Fibroblast of the aortic adventitia (primary cell): ENCODE measurements at regions not wholly inside any gene's neighbourhood (a gene's known extent, or its start where the extent isn't known, plus 50 kb on each side); places are given as distances from the start of the nearest gene placed in this dataset.

Source experiments
- DNase-seq: peaks from one replicate; pipeline ENCODE4 v3.0.0-alpha.2; 2010; ENCODE audit warnings: low read depth
- H3K4me3 ChIP-seq: 2 replicates; pipeline ENCODE4 v1.5.1; 2011; ENCODE audit warnings: low read depth, mild to moderate bottlenecking, control low read depth, low read length, moderate library complexity
- TF ChIP-seq, protein P1 (sequence below): IDR thresholded peaks from 2 replicates; pipeline ENCODE4 v1.5.1; 2011; ENCODE audit warnings: mild to moderate bottlenecking, low read length, control low read depth, inconsistent platforms; ENCODE audit not compliant: insufficient read depth

DNA sequence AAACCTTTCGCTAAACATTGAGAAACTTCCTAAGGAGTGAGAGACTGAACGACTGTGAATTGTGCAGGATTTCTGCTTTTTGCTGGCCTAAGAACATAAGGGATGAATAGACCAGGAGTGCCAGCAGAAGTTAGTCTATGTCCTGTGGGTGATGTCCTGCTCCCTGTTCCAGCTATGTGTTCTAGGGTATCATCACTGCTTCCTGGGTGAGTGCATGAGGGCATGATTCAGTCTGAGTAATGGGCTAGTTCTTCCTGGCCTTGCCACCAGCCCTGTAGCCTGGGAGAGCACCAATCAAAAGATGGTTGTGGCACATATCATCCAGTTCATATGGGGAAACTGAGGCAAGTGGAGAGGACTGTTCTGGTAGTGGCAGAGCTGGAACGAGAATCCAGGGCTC lies 153.9 kb upstream of the TPM1 start:
- no peak overlapping the region for H3K4me3 ChIP-seq
- TF ChIP-seq, protein P1, sequence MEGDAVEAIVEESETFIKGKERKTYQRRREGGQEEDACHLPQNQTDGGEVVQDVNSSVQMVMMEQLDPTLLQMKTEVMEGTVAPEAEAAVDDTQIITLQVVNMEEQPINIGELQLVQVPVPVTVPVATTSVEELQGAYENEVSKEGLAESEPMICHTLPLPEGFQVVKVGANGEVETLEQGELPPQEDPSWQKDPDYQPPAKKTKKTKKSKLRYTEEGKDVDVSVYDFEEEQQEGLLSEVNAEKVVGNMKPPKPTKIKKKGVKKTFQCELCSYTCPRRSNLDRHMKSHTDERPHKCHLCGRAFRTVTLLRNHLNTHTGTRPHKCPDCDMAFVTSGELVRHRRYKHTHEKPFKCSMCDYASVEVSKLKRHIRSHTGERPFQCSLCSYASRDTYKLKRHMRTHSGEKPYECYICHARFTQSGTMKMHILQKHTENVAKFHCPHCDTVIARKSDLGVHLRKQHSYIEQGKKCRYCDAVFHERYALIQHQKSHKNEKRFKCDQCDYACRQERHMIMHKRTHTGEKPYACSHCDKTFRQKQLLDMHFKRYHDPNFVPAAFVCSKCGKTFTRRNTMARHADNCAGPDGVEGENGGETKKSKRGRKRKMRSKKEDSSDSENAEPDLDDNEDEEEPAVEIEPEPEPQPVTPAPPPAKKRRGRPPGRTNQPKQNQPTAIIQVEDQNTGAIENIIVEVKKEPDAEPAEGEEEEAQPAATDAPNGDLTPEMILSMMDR = no peak
- no peak for DNase-seq

DNA sequence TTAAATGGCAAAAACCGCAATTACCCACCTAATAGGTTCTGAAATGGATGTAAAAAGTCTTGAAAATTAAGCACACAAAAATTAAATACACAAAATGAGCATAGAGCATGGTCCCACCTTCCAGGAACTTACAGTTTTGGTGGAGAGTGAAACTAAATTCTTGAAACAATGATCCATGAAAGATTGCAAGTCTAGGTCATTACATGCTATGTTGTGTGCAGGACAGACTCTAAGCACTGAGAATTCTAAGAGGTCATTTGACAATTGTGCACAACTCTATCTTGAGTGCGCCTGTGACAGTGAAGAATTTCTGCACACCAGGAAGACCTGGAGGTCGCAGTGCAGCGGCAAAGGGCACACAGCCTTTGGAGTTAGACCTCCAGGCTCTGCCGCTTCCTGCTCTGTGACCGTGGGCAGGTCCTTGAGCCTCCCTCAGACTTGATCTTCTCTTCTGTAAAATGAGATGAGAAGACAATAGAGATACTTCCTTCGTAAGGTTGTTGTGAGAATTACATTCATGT lies 153.3 kb upstream of the TPM1 start:
- DNase-seq = no peak
- no peak overlapping the region for H3K4me3 ChIP-seq
- TF ChIP-seq, protein P1 = no peak

DNA sequence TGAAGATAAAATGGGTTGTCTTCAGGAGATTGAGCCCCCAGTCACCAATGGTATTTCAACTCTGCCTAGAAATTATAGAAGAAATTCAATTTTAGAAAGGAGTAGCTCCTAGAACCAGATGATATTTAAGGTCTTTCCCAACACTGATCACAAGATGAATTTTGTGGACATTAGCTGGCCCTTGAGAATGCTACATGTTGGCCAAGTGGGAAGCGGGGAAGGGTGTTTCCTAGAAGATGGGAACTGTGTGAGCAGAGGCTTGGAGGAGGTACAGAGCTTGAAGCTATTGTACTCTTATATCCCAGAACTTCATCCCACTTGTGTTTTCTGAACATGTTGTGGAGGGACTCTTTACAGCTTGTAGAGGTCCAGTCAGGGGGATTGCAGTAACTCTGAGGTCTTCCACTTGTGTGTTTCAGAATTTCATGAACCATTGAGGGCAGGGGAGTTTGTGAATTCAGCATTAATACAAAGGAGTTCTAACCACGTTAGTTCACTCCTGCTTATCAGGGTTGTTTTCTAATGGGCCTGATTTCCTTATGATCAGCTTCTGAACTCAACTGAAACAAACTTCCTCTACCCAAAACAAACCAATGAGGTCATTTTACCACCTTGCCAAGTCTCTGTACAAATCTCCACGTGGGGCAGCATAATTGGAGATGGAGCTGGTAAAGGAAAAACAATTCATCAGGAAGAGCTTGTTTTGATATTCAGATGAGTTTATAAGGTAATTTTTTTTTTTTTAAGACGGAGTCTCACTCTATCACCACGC lies 152.6 kb upstream of the TPM1 start:
- H3K4me3 ChIP-seq = no peak overlapping the region
- DNase-seq = peak; percentile 91

GRCh38 chr15:62894322-62895085 lies 148.0 kb upstream of the TPM1 start:
- TF ChIP-seq, protein P1 = no peak
- no peak for DNase-seq
- H3K4me3 ChIP-seq = no peak overlapping the region

More for the DNA sequence above, 152.6 kb upstream of the TPM1 start:
- TF ChIP-seq, protein P1 = peak; percentile 21

GRCh38 chr15:62895139-62895866 lies 147.2 kb upstream of the TPM1 start:
- DNase-seq = peak; percentile 76
- H3K4me3 ChIP-seq = no peak overlapping the region
- TF ChIP-seq, protein P1 = no peak

GRCh38 chr15:62895905-62896316 lies 146.6 kb upstream of the TPM1 start:
- TF ChIP-seq, protein P1 = no peak
- no peak overlapping the region for H3K4me3 ChIP-seq
- DNase-seq = peak; percentile 90
